WTC11 (cell line): ENCODE measurements at regions not wholly inside any gene's neighbourhood (a gene's known extent, or its start where the extent isn't known, plus 50 kb on each side); places are given as distances from the start of the nearest gene placed in this dataset.

Experiments
- ATAC-seq: fragments of 200-7000 bp; cut with Tn5 transposase; 2 replicates; pipeline ENCODE4 v1.10.0; 2021; ENCODE audit warnings: mild to moderate bottlenecking, moderate library complexity
- CTCF ChIA-PET: fragments of 300-600 bp; sonication (Branson Sonifier 250); formaldehyde crosslinking; loops from one replicate; lab custom pipeline; 2021; ENCODE audit warnings: antibody characterized with exemption; lab: Charles Lee
- POLR2A ChIA-PET: fragments of 350-600 bp; sonication (Branson Sonifier 250); formaldehyde crosslinking; loops from one replicate; lab custom pipeline; 2021; ENCODE audit warnings: antibody characterized with exemption; lab: Charles Lee
- DNase-seq: peaks from one replicate; pipeline ENCODE4 v3.0.0; 2021; ENCODE audit warnings: low spot score
- H3K27ac Mint-ChIP-seq: 2 replicates; pipeline ENCODE4 v1.8.0; 2021; ENCODE audit warnings: mixed read lengths
- H3K27me3 Mint-ChIP-seq: 2 replicates; pipeline ENCODE4 v1.8.0; 2021; ENCODE audit warnings: low read depth, mild to moderate bottlenecking, moderate library complexity, mixed read lengths
- H3K36me3 Mint-ChIP-seq: 2 replicates; pipeline ENCODE4 v1.8.0; 2021; ENCODE audit warnings: mixed read lengths
- H3K4me1 Mint-ChIP-seq: 2 replicates; pipeline ENCODE4 v1.8.0; 2022; ENCODE audit warnings: mixed read lengths
- H3K4me3 Mint-ChIP-seq: 2 replicates; pipeline ENCODE4 v1.8.0; 2021; ENCODE audit warnings: mild to moderate bottlenecking, moderate library complexity, mixed read lengths
- H3K9me3 Mint-ChIP-seq: 2 replicates; pipeline ENCODE4 v1.8.0; 2021; ENCODE audit warnings: mixed read lengths
- AR ChIP-seq: fragments of 250-450 bp; sonication (Bioruptor Pico); IDR thresholded peaks from 2 replicates; pipeline ENCODE4 v1.9.0; 2021; ENCODE audit warnings: mild to moderate bottlenecking
- CREB1 ChIP-seq: sonication (generic); formaldehyde crosslinking; IDR thresholded peaks from 2 replicates; pipeline ENCODE4 v1.8.0; 2023; ENCODE audit warnings: mild to moderate bottlenecking, missing genetic modification reagents
- GTF2I ChIP-seq: fragments of 250-450 bp; sonication (Bioruptor Pico); conservative IDR thresholded peaks from 2 replicates; pipeline ENCODE4 v1.4.0; 2021; ENCODE audit warnings: mild to moderate bottlenecking
- JAZF1 ChIP-seq: fragments of 250-450 bp; sonication (Bioruptor Pico); IDR thresholded peaks from 2 replicates; pipeline ENCODE4 v1.9.0; 2021; ENCODE audit warnings: moderate library complexity, mild to moderate bottlenecking, inconsistent platforms
- MXD4 ChIP-seq: fragments of 250-450 bp; sonication (Bioruptor Pico); IDR thresholded peaks from 2 replicates; pipeline ENCODE4 v1.8.0; 2021; ENCODE audit warnings: mild to moderate bottlenecking, moderate library complexity, borderline replicate concordance
- NR2C2 ChIP-seq: sonication (generic); formaldehyde crosslinking; IDR thresholded peaks from 2 replicates; pipeline ENCODE4 v1.8.0; 2022; ENCODE audit warnings: mild to moderate bottlenecking, missing genetic modification reagents
- OVOL2 ChIP-seq: fragments of 250-450 bp; sonication (Bioruptor Pico); IDR thresholded peaks from 2 replicates; pipeline ENCODE4 v1.9.0; 2021; ENCODE audit warnings: mild to moderate bottlenecking, borderline replicate concordance
- TEAD4 ChIP-seq: sonication (generic); formaldehyde crosslinking; IDR thresholded peaks from 2 replicates; pipeline ENCODE4 v1.8.0; 2022; ENCODE audit warnings: mild to moderate bottlenecking, missing genetic modification reagents
- ZNF121 ChIP-seq: sonication (generic); formaldehyde crosslinking; IDR thresholded peaks from 2 replicates; pipeline ENCODE4 v1.8.0; 2023; ENCODE audit warnings: missing genetic modification reagents
- ZNF138 ChIP-seq: sonication (generic); formaldehyde crosslinking; conservative IDR thresholded peaks from 2 replicates; pipeline ENCODE4 v1.8.1; 2022; ENCODE audit warnings: mild to moderate bottlenecking, moderate library complexity, missing genetic modification reagents
- ZNF232 ChIP-seq: sonication (generic); formaldehyde crosslinking; IDR thresholded peaks from 2 replicates; pipeline ENCODE4 v1.8.0; 2022; ENCODE audit warnings: mild to moderate bottlenecking, missing genetic modification reagents
- ZNF416 ChIP-seq: fragments of 250-450 bp; sonication (Bioruptor Pico); IDR thresholded peaks from 2 replicates; pipeline ENCODE4 v1.9.0; 2021; ENCODE audit warnings: mild to moderate bottlenecking, inconsistent platforms
- TF ChIP-seq, protein P1 (sequence below): sonication (generic); formaldehyde crosslinking; IDR thresholded peaks from 2 replicates; pipeline ENCODE4 v1.8.1; 2023; ENCODE audit warnings: mild to moderate bottlenecking, missing genetic modification reagents, borderline replicate concordance
- TF ChIP-seq, protein P2 (sequence below): sonication (generic); formaldehyde crosslinking; IDR thresholded peaks from 2 replicates; pipeline ENCODE4 v1.8.1; 2022; ENCODE audit warnings: low read depth, mild to moderate bottlenecking, moderate library complexity, missing genetic modification reagents, borderline replicate concordance
- TF ChIP-seq, protein P3 (sequence below): sonication (generic); formaldehyde crosslinking; IDR thresholded peaks from 2 replicates; pipeline ENCODE4 v1.8.1; 2023; ENCODE audit warnings: mild to moderate bottlenecking, moderate library complexity, missing genetic modification reagents
- TF ChIP-seq, protein P4 (sequence below): sonication (generic); formaldehyde crosslinking; IDR thresholded peaks from 2 replicates; pipeline ENCODE4 v1.8.1; 2022; ENCODE audit warnings: low read depth, missing genetic modification reagents, borderline replicate concordance
- TF ChIP-seq, protein P5 (sequence below): sonication (generic); formaldehyde crosslinking; IDR thresholded peaks from 2 replicates; pipeline ENCODE4 v1.8.0; 2022; ENCODE audit warnings: missing genetic modification reagents

- Mint-ChIP-seq H3K27me3 (peaks cover 5% of the 10 kb centered on the region), H3K4me3 (no peak overlapping the region), H3K4me1 (peaks cover 4% of the 10 kb centered on the region; the same call in 1 of the 2 replicates), H3K9me3 (peaks cover 47% of the 10 kb centered on the region), H3K27ac (no peak overlapping the region), H3K36me3 (peaks cover 13% of the 10 kb centered on the region)
- no peak for TF ChIP-seq ZNF416
- TF ChIP-seq OVOL2 (CRISPR knock-in tag) = no peak
- no peak for TF ChIP-seq JAZF1 (CRISPR knock-in tag)
- POLR2A ChIA-PET = no interaction called here
- ATAC-seq = no peak
- CTCF ChIA-PET = no interaction called here
- DNase-seq = no peak
Observed at GRCh38 chr2:114065731-114066130, 175.8 kb downstream of the ACTR3 start.

DNA sequence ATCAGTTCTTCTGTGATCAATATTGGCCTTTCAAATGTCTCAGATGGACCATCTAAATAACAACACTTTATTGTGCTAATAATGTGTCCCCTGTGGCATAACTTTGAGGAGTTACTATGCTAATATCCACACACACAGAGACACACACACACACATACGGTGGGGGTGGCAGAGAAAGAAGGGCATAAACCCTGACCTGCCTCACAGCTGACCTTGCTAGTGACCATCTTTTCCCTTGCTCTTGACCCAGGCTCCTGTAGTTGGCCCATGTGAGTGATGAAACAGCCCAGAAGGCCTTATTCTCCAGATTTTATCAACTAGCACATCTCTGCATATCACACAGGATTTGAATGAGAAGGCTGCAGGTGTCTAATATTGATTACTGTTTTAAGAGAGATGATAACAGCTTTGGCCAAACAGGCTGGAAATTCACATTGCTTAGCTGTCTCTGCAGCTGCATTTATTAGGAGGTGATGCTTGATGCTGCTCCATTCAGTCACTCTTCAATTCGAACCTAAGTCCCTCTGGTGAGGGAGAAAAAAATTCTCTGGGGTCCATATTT lies 176.4 kb downstream of the ACTR3 start:
- no peak overlapping the region for H3K27ac Mint-ChIP-seq
- TF ChIP-seq, protein P1, sequence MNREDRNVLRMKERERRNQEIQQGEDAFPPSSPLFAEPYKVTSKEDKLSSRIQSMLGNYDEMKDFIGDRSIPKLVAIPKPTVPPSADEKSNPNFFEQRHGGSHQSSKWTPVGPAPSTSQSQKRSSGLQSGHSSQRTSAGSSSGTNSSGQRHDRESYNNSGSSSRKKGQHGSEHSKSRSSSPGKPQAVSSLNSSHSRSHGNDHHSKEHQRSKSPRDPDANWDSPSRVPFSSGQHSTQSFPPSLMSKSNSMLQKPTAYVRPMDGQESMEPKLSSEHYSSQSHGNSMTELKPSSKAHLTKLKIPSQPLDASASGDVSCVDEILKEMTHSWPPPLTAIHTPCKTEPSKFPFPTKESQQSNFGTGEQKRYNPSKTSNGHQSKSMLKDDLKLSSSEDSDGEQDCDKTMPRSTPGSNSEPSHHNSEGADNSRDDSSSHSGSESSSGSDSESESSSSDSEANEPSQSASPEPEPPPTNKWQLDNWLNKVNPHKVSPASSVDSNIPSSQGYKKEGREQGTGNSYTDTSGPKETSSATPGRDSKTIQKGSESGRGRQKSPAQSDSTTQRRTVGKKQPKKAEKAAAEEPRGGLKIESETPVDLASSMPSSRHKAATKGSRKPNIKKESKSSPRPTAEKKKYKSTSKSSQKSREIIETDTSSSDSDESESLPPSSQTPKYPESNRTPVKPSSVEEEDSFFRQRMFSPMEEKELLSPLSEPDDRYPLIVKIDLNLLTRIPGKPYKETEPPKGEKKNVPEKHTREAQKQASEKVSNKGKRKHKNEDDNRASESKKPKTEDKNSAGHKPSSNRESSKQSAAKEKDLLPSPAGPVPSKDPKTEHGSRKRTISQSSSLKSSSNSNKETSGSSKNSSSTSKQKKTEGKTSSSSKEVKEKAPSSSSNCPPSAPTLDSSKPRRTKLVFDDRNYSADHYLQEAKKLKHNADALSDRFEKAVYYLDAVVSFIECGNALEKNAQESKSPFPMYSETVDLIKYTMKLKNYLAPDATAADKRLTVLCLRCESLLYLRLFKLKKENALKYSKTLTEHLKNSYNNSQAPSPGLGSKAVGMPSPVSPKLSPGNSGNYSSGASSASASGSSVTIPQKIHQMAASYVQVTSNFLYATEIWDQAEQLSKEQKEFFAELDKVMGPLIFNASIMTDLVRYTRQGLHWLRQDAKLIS = no peak
- TF ChIP-seq GTF2I (CRISPR knock-in tag) (no peak), OVOL2 (CRISPR knock-in tag) (no peak), CREB1 (no peak), MXD4 (CRISPR knock-in tag) (no peak), AR (CRISPR knock-in tag) (no peak)
- TF ChIP-seq, protein P2, sequence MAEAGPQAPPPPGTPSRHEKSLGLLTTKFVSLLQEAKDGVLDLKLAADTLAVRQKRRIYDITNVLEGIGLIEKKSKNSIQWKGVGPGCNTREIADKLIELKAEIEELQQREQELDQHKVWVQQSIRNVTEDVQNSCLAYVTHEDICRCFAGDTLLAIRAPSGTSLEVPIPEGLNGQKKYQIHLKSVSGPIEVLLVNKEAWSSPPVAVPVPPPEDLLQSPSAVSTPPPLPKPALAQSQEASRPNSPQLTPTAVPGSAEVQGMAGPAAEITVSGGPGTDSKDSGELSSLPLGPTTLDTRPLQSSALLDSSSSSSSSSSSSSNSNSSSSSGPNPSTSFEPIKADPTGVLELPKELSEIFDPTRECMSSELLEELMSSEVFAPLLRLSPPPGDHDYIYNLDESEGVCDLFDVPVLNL = no peak
- TF ChIP-seq, protein P3, sequence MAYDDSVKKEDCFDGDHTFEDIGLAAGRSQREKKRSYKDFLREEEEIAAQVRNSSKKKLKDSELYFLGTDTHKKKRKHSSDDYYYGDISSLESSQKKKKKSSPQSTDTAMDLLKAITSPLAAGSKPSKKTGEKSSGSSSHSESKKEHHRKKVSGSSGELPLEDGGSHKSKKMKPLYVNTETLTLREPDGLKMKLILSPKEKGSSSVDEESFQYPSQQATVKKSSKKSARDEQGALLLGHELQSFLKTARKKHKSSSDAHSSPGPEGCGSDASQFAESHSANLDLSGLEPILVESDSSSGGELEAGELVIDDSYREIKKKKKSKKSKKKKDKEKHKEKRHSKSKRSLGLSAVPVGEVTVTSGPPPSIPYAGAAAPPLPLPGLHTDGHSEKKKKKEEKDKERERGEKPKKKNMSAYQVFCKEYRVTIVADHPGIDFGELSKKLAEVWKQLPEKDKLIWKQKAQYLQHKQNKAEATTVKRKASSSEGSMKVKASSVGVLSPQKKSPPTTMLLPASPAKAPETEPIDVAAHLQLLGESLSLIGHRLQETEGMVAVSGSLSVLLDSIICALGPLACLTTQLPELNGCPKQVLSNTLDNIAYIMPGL = no peak
- TF ChIP-seq, all 79 proteins: peak for 0
- Mint-ChIP-seq H3K4me1 (peaks cover 4% of the 10 kb centered on the region; the same call in 1 of the 2 replicates), H3K36me3 (peaks cover 17% of the 10 kb centered on the region), H3K9me3 (peaks cover 50% of the 10 kb centered on the region), H3K4me3 (no peak overlapping the region), H3K27me3 (peaks cover 5% of the 10 kb centered on the region)
- ChIA-PET POLR2A (no interaction called here), CTCF (no interaction called here)
- no peak for DNase-seq
- ATAC-seq = no peak

GRCh38 chr2:114068438-114068837 lies 178.5 kb downstream of the ACTR3 start:
- Mint-ChIP-seq H3K9me3 (peaks cover 55% of the 10 kb centered on the region), H3K4me3 (no peak overlapping the region), H3K36me3 (peaks cover 26% of the 10 kb centered on the region), H3K4me1 (no peaks in the 10 kb centered on the region), H3K27ac (no peak overlapping the region), H3K27me3 (peaks cover 11% of the 10 kb centered on the region)
- ChIA-PET CTCF (no interaction called here), POLR2A (no interaction called here)
- peak; percentile 15 for DNase-seq
- 0 out of 2 replicates have a peak, but pooled peaks have one; percentile 28 for ATAC-seq
- TF ChIP-seq TEAD4 (no peak), GTF2I (CRISPR knock-in tag) (no peak), ZNF232 (CRISPR knock-in tag) (no peak), ZNF121 (CRISPR knock-in tag) (no peak), NR2C2 (CRISPR knock-in tag) (no peak), ZNF138 (CRISPR knock-in tag) (no peak)
- TF ChIP-seq, protein P4, sequence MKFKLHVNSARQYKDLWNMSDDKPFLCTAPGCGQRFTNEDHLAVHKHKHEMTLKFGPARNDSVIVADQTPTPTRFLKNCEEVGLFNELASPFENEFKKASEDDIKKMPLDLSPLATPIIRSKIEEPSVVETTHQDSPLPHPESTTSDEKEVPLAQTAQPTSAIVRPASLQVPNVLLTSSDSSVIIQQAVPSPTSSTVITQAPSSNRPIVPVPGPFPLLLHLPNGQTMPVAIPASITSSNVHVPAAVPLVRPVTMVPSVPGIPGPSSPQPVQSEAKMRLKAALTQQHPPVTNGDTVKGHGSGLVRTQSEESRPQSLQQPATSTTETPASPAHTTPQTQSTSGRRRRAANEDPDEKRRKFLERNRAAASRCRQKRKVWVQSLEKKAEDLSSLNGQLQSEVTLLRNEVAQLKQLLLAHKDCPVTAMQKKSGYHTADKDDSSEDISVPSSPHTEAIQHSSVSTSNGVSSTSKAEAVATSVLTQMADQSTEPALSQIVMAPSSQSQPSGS = no peak
- TF ChIP-seq, protein P5, sequence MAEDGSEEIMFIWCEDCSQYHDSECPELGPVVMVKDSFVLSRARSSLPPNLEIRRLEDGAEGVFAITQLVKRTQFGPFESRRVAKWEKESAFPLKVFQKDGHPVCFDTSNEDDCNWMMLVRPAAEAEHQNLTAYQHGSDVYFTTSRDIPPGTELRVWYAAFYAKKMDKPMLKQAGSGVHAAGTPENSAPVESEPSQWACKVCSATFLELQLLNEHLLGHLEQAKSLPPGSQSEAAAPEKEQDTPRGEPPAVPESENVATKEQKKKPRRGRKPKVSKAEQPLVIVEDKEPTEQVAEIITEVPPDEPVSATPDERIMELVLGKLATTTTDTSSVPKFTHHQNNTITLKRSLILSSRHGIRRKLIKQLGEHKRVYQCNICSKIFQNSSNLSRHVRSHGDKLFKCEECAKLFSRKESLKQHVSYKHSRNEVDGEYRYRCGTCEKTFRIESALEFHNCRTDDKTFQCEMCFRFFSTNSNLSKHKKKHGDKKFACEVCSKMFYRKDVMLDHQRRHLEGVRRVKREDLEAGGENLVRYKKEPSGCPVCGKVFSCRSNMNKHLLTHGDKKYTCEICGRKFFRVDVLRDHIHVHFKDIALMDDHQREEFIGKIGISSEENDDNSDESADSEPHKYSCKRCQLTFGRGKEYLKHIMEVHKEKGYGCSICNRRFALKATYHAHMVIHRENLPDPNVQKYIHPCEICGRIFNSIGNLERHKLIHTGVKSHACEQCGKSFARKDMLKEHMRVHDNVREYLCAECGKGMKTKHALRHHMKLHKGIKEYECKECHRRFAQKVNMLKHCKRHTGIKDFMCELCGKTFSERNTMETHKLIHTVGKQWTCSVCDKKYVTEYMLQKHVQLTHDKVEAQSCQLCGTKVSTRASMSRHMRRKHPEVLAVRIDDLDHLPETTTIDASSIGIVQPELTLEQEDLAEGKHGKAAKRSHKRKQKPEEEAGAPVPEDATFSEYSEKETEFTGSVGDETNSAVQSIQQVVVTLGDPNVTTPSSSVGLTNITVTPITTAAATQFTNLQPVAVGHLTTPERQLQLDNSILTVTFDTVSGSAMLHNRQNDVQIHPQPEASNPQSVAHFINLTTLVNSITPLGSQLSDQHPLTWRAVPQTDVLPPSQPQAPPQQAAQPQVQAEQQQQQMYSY = no peak
